ENCODE measurements at regions not wholly inside any gene's neighbourhood (a gene's known extent, or its start where the extent isn't known, plus 50 kb on each side); places are given as distances from the start of the nearest gene placed in this dataset.

DNA sequence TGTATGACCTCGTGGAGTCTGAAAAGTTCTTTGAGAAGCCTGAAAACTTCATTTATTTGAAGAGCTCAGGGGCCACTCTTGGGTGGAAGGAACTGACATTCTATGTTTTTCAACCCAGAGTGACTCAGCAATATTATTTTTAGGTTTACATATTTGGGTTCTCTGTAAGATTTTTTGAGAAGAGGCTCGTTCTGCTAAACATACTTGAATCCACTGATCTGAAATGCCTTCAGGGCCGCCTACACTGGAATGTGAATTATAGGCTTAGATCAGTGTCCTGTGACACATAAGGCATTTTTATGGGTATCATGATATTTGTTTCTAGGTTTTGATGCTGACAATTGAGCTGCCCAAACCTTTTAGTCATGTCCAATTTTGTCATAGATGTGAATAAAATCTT is 86.2 kb downstream of the PSAT1 start:
- H3K27ac Mint-ChIP-seq: peak overlapping the region in 2 of 7 donors; percentile 68 to 74
- peak overlapping the region; percentile 45 for H3K4me2 ChIP-seq (replicated peaks; ENCODE audit: extremely low read depth, low read length, poor library complexity, severe bottlenecking)
- H3K27ac ChIP-seq (ENCODE audit: low read depth in 1 of 2, low read length in 2 of 2): peak overlapping the region in 1 of 2 donors; percentile 56
- peak overlapping the region in 1 of 3 experiments; percentile 41 for H3K4me3 ChIP-seq (replicated peaks in 1 of 3; ENCODE audit: low read depth in 2 of 3, low read length in 3 of 3)
- DNase-seq: no peak
- H3K27me3 ChIP-seq (ENCODE audit: control insufficient read depth in 2 of 2, insufficient read depth in 2 of 2, low read length in 2 of 2): no peaks in the 10 kb centered on the region
- peaks cover 0 to 2% (median 0%) of the 10 kb centered on the region in 3 donors for H3K27me3 Mint-ChIP-seq (ENCODE audit: low read depth in 3 of 3)
- WGBS (ENCODE audit: insufficient coverage): no CpG with 5 or more reads among the region's 3 CpGs
- no peaks in the 10 kb centered on the region for H3K9me3 ChIP-seq (replicated peaks in 1 of 2; ENCODE audit: control insufficient read depth in 1 of 2, insufficient read depth in 1 of 2, low read length in 2 of 2)
- no peaks in the 10 kb centered on the region for H3K79me2 ChIP-seq (ENCODE audit: insufficient read depth, low read length)
- H3K9ac ChIP-seq (ENCODE audit: insufficient read depth, low read length, poor library complexity, severe bottlenecking): no peak overlapping the region
- H3K4me1 ChIP-seq (ENCODE audit: control insufficient read depth in 1 of 2, insufficient read depth in 2 of 2, low read length in 2 of 2): peaks cover 20% of the 10 kb centered on the region in 2 donors
- no peaks in the 10 kb centered on the region for H3K36me3 Mint-ChIP-seq
- peaks cover 0 to 2% (median 0%) of the 10 kb centered on the region in 7 donors for H3K9me3 Mint-ChIP-seq
- H3K4me3 Mint-ChIP-seq: no peak overlapping the region
- peak overlapping the region; percentile 46 for H2AFZ ChIP-seq (ENCODE audit: insufficient read depth, low read depth, low read length, poor library complexity, severe bottlenecking)
- intact Hi-C loops (cut with micrococcal nuclease): no loop called here
- no peaks in the 10 kb centered on the region for H4K20me1 ChIP-seq (ENCODE audit: insufficient read depth, low read length)
- TF ChIP-seq, protein P1, sequence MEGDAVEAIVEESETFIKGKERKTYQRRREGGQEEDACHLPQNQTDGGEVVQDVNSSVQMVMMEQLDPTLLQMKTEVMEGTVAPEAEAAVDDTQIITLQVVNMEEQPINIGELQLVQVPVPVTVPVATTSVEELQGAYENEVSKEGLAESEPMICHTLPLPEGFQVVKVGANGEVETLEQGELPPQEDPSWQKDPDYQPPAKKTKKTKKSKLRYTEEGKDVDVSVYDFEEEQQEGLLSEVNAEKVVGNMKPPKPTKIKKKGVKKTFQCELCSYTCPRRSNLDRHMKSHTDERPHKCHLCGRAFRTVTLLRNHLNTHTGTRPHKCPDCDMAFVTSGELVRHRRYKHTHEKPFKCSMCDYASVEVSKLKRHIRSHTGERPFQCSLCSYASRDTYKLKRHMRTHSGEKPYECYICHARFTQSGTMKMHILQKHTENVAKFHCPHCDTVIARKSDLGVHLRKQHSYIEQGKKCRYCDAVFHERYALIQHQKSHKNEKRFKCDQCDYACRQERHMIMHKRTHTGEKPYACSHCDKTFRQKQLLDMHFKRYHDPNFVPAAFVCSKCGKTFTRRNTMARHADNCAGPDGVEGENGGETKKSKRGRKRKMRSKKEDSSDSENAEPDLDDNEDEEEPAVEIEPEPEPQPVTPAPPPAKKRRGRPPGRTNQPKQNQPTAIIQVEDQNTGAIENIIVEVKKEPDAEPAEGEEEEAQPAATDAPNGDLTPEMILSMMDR (IDR thresholded peaks at IDR 0.05): no peak
- H3K4me1 Mint-ChIP-seq: peaks cover 25% of the 10 kb centered on the region
- H3K36me3 ChIP-seq (replicated peaks in 1 of 2; ENCODE audit: control insufficient read depth in 1 of 2, insufficient read depth in 2 of 2, low read length in 2 of 2): no peaks in the 10 kb centered on the region

DNA sequence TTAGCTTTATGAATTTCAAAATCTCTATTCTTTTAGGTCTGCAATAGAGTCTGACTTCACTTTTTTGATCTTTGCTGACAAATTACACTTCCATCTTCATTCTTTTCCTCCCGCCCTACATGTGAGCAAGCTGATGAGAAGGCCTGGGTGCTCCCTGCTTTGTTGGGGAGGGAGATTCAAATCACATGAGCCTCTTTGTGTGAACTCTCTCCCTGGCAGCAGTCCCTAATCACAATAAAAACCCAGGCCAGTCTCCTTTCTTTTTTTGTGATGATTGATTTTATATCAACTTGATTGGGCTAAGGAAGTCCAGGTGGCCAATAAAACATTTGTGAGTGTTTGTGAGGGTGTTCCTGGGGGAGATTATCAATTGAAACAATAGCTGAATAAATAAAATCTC is 89.4 kb downstream of the PSAT1 start:
- Mint-ChIP-seq H3K4me1 (peaks cover 22% of the 10 kb centered on the region), H3K9me3 (peaks cover 0 to 5% (median 0%) of the 10 kb centered on the region in 7 donors), H3K27ac (no peak overlapping the region), H3K4me3 (no peak overlapping the region), H3K27me3 (ENCODE audit: low read depth in 3 of 3) (no peaks in the 10 kb centered on the region), H3K36me3 (no peaks in the 10 kb centered on the region)
- H3K79me2 ChIP-seq (ENCODE audit: insufficient read depth, low read length): no peaks in the 10 kb centered on the region
- no peaks in the 10 kb centered on the region for H4K20me1 ChIP-seq (ENCODE audit: insufficient read depth, low read length)
- DNase-seq: no peak
- no peaks in the 10 kb centered on the region for H3K36me3 ChIP-seq (replicated peaks in 1 of 2; ENCODE audit: control insufficient read depth in 1 of 2, insufficient read depth in 2 of 2, low read length in 2 of 2)
- no peak overlapping the region for H3K9ac ChIP-seq (ENCODE audit: insufficient read depth, low read length, poor library complexity, severe bottlenecking)
- H3K4me1 ChIP-seq (ENCODE audit: control insufficient read depth in 1 of 2, insufficient read depth in 2 of 2, low read length in 2 of 2): peaks cover 20% of the 10 kb centered on the region in 2 donors
- no peak overlapping the region for H2AFZ ChIP-seq (ENCODE audit: insufficient read depth, low read depth, low read length, poor library complexity, severe bottlenecking)
- H3K4me3 ChIP-seq (replicated peaks in 1 of 3; ENCODE audit: low read depth in 2 of 3, low read length in 3 of 3): no peak overlapping the region
- TF ChIP-seq, protein P1 (IDR thresholded peaks at IDR 0.05): no peak
- no CpG with 5 or more reads among the region's 1 CpG for WGBS (ENCODE audit: insufficient coverage)
- H3K27me3 ChIP-seq (ENCODE audit: control insufficient read depth in 2 of 2, insufficient read depth in 2 of 2, low read length in 2 of 2): no peaks in the 10 kb centered on the region
- intact Hi-C loops (cut with micrococcal nuclease): no loop called here
- no peak overlapping the region for H3K27ac ChIP-seq (ENCODE audit: low read depth in 1 of 2, low read length in 2 of 2)
- H3K4me2 ChIP-seq (replicated peaks; ENCODE audit: extremely low read depth, low read length, poor library complexity, severe bottlenecking): no peak overlapping the region
- H3K9me3 ChIP-seq (replicated peaks in 1 of 2; ENCODE audit: control insufficient read depth in 1 of 2, insufficient read depth in 1 of 2, low read length in 2 of 2): no peaks in the 10 kb centered on the region

Data from CD14-positive monocyte (primary cell).